Mesenchymal stem cell (in vitro differentiated cells and primary cell): ENCODE measurements at regions not wholly inside any gene's neighbourhood (a gene's known extent, or its start where the extent isn't known, plus 50 kb on each side); places are given as distances from the start of the nearest gene placed in this dataset.
"Not testable (repeated sequence)": the region's sequence is repeated elsewhere in the genome, so short reads cannot be mapped to it uniquely, and the experiment has no call there.

Experiments used
- DNase-seq: peaks from one replicate; pipeline ENCODE4 v3.0.0-alpha.2; 2013
- H2AFZ ChIP-seq: one replicate; pipeline ENCODE4 v1.6.1; 2013; ENCODE audit warnings: low read depth, mild to moderate bottlenecking, control low read depth, inconsistent platforms, low read length, moderate library complexity
- H2AK5ac ChIP-seq: 2 replicates; pipeline ENCODE4 v1.6.1; 2013; ENCODE audit warnings: low read length, moderate library complexity, mild to moderate bottlenecking, inconsistent platforms; ENCODE audit not compliant: severe bottlenecking
- H2BK120ac ChIP-seq: one replicate; pipeline ENCODE4 v1.6.1; 2013; ENCODE audit warnings: low read depth, mild to moderate bottlenecking, inconsistent platforms, low read length, moderate library complexity
- H2BK12ac ChIP-seq, 2 experiments: one replicate each; pipeline ENCODE4 v1.6.1; 2013; ENCODE audit warnings: inconsistent platforms in 2 of 2, low read length in 2 of 2, mild to moderate bottlenecking in 2 of 2, moderate library complexity in 2 of 2, control low read depth in 1 of 2
- H2BK15ac ChIP-seq: one replicate; pipeline ENCODE4 v1.6.1; 2013; ENCODE audit warnings: mild to moderate bottlenecking, low read depth, inconsistent platforms; ENCODE audit not compliant: poor library complexity, severe bottlenecking
- H2BK5ac ChIP-seq: 2 replicates; pipeline ENCODE4 v1.6.1; 2013; ENCODE audit warnings: low read depth, mild to moderate bottlenecking, low read length, control low read depth, inconsistent platforms; ENCODE audit not compliant: poor library complexity, severe bottlenecking
- H3K14ac ChIP-seq, 2 experiments: one replicate each; pipeline ENCODE4 v1.6.1; 2013; ENCODE audit warnings: inconsistent platforms in 2 of 2, low read length in 2 of 2, control low read depth in 1 of 2, mild to moderate bottlenecking in 1 of 2, moderate library complexity in 1 of 2
- H3K18ac ChIP-seq, 2 experiments: one replicate each; pipeline ENCODE4 v1.6.1; 2013; ENCODE audit warnings: inconsistent platforms in 2 of 2, low read length in 2 of 2, control low read depth in 1 of 2, low read depth in 1 of 2, mild to moderate bottlenecking in 1 of 2
- H3K23ac ChIP-seq, 2 experiments: one replicate each; pipeline ENCODE4 v1.6.1; 2013; ENCODE audit warnings: inconsistent platforms in 2 of 2, low read length in 2 of 2, mild to moderate bottlenecking in 2 of 2, moderate library complexity in 2 of 2, control low read depth in 1 of 2
- H3K27ac ChIP-seq: 2 replicates; pipeline ENCODE4 v1.5.1; 2013; ENCODE audit warnings: mild to moderate bottlenecking, moderate library complexity, low read length, control low read depth, inconsistent platforms; ENCODE audit not compliant: poor library complexity, severe bottlenecking
- H3K27me3 ChIP-seq, 2 experiments: 2 replicates each; pipeline versions ENCODE4 v1.6.1 to v1.7.0; 2013; ENCODE audit warnings: low read length in 2 of 2, mild to moderate bottlenecking in 2 of 2, moderate library complexity in 2 of 2, control low read depth in 1 of 2, inconsistent platforms in 1 of 2; ENCODE audit not compliant: control insufficient read depth in 1 of 2, insufficient read depth in 1 of 2
- H3K36me3 ChIP-seq, 2 experiments: 2 replicates each; pipeline versions ENCODE4 v1.6.1 to v1.7.0; 2013; ENCODE audit warnings: low read length in 2 of 2, control low read depth in 1 of 2, inconsistent platforms in 1 of 2, low read depth in 1 of 2, mild to moderate bottlenecking in 1 of 2; ENCODE audit not compliant: insufficient read depth in 2 of 2, control insufficient read depth in 1 of 2
- H3K4ac ChIP-seq, 2 experiments: one replicate each; pipeline ENCODE4 v1.6.1; 2013; ENCODE audit warnings: inconsistent platforms in 2 of 2, low read length in 2 of 2, mild to moderate bottlenecking in 2 of 2, moderate library complexity in 2 of 2, control low read depth in 1 of 2, low read depth in 1 of 2
- H3K4me1 ChIP-seq: 2 replicates; pipeline ENCODE4 v1.6.1; 2013; ENCODE audit warnings: low read depth, low read length, control low read depth; ENCODE audit not compliant: control insufficient read depth, insufficient read depth
- H3K4me2 ChIP-seq: 2 replicates; pipeline ENCODE4 v1.6.1; 2013; ENCODE audit warnings: low read length, mild to moderate bottlenecking, inconsistent platforms; ENCODE audit not compliant: poor library complexity, severe bottlenecking
- H3K4me3 ChIP-seq, 2 experiments: 2 replicates each; pipeline versions ENCODE4 v1.5.1 to v1.7.0; 2013; ENCODE audit warnings: low read length in 2 of 2, mild to moderate bottlenecking in 2 of 2, control low read depth in 1 of 2, low read depth in 1 of 2; ENCODE audit not compliant: insufficient read depth in 1 of 2
- H3K79me1 ChIP-seq: replicated peaks from 2 replicates; pipeline ENCODE4 v1.6.1; 2013; ENCODE audit warnings: mild to moderate bottlenecking, control low read depth, low read length, inconsistent platforms; ENCODE audit not compliant: poor library complexity, severe bottlenecking
- H3K9ac ChIP-seq: 2 replicates; pipeline ENCODE4 v1.7.0; 2013; ENCODE audit warnings: mild to moderate bottlenecking, low read length, moderate library complexity
- H3K9me3 ChIP-seq: 2 replicates; pipeline ENCODE4 v1.7.0; 2013; ENCODE audit warnings: mild to moderate bottlenecking, low read length; ENCODE audit not compliant: control insufficient read depth
- H4K8ac ChIP-seq: one replicate; pipeline ENCODE4 v1.6.1; 2013; ENCODE audit warnings: inconsistent platforms, mild to moderate bottlenecking, low read length, moderate library complexity
- H4K91ac ChIP-seq: one replicate; pipeline ENCODE4 v1.6.1; 2013; ENCODE audit warnings: mild to moderate bottlenecking, low read length, inconsistent platforms
- WGBS: methylation state at CpG from one replicate; pipeline ENCODE4 v1.1.7; 2013; ENCODE audit warnings: mixed read lengths; 5-methylcytosine and 5-hydroxymethylcytosine counted together

DNA sequence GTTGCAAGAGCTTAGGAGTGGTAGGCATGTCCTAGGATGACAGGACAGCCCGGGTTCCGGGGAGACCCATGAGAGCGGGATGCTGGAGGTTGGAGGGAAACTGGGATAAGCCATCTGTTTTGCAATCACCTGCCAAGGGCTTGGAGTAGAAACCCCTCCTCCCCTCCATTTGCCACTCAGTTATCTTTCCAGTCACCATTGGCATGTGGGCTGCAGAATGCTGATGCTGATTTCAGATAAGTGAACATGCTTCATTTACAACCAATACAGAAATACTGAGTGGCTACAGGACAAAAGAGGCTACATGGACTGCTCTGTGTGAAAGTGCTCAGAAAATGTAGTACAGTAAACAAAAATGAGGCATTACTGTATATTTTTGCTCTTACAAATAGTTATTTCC is 93.4 kb upstream of the KIF2A start:
- no peak for DNase-seq
- peaks cover 7% of the 10 kb centered on the region for H3K9me3 ChIP-seq
- H2AK5ac ChIP-seq, result no peak overlapping the region
- no peak overlapping the region for H3K23ac ChIP-seq
- no peak overlapping the region for H3K18ac ChIP-seq
- no peaks in the 10 kb centered on the region for H3K36me3 ChIP-seq
- H4K91ac ChIP-seq, result no peak overlapping the region
- peaks cover 3 to 18% of the 10 kb centered on the region in 2 experiments for H3K27me3 ChIP-seq
- no peak overlapping the region for H3K4me2 ChIP-seq
- H4K8ac ChIP-seq, result no peak overlapping the region
- no peak overlapping the region for H2BK5ac ChIP-seq
- H2BK12ac ChIP-seq, result no peak overlapping the region
- H2BK15ac ChIP-seq, result no peak overlapping the region
- no peak overlapping the region for H3K4me3 ChIP-seq
- H3K4me1 ChIP-seq, result no peaks in the 10 kb centered on the region
- H2AFZ ChIP-seq, result no peak overlapping the region
- H3K14ac ChIP-seq, result no peak overlapping the region
- H3K79me1 ChIP-seq, result no peaks in the 10 kb centered on the region
- H3K9ac ChIP-seq, result no peak overlapping the region
- H2BK120ac ChIP-seq, result no peak overlapping the region
- WGBS, result 97% methylated on average over 3 of the region's 3 CpGs
- H3K4ac ChIP-seq, result no peak overlapping the region
- H3K27ac ChIP-seq, result no peak overlapping the region

DNA sequence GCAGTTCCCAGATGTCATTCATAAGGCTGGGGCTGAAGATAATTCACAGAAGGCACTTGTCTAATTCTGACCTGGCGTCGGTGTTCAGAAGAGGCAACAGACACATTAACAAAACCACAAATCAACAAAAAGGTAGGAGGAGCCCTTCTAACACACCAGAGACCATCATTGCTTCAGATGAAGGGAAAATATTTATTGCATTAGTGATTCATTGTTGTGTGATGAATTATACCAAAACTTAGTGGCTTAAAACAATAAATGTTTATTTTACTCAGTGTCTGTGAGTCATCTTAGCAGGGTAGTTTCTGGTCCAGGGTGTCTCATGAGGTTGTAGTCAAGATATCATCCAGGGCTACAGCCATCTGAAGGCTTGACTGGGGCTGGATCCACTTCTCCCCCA is 91.3 kb upstream of the KIF2A start:
- Histone ChIP-seq H3K18ac (no peak overlapping the region), H2AFZ (no peak overlapping the region), H3K79me1 (no peaks in the 10 kb centered on the region), H3K9me3 (peaks cover 7% of the 10 kb centered on the region), H2BK120ac (no peak overlapping the region), H3K4ac (no peak overlapping the region), H4K91ac (no peak overlapping the region), H3K27ac (no peak overlapping the region), H3K4me2 (no peak overlapping the region), H2BK15ac (no peak overlapping the region), H3K9ac (no peak overlapping the region), H3K14ac (no peak overlapping the region), H2AK5ac (no peak overlapping the region), H4K8ac (no peak overlapping the region), H3K36me3 (no peaks in the 10 kb centered on the region), H3K27me3 (peaks cover 3 to 12% of the 10 kb centered on the region in 2 experiments), H3K23ac (no peak overlapping the region), H3K4me1 (no peaks in the 10 kb centered on the region), H2BK12ac (no peak overlapping the region), H2BK5ac (no peak overlapping the region), H3K4me3 (no peak overlapping the region)
- no peak for DNase-seq
- WGBS, result no CpG with 5 or more reads among the region's 2 CpGs

DNA sequence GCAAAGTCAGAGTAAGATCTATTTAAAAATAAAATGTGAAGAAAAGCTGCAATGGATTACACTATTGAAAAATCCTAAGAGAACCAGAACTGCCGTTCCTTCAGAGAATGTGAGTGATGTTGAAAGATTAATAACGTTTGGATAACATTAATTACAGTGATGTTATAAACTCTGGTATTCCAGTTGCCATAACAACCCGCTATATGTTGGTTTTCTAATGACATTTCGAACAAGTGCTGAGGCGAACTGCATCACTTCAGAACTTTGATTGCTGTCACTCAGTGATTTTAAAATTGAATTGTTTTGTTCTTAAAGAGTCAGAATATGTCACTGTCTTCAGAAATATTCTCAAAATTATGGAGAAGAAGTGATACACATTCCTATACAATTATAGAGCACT is 89.4 kb upstream of the KIF2A start:
- not testable (repeated sequence) for DNase-seq, H3K9me3 ChIP-seq, H3K4me2 ChIP-seq, H3K4me1 ChIP-seq, H3K14ac ChIP-seq, H3K27ac ChIP-seq, H3K4me3 ChIP-seq, H3K18ac ChIP-seq, H2BK15ac ChIP-seq, H2BK12ac ChIP-seq, H2AK5ac ChIP-seq, H3K4ac ChIP-seq, H3K79me1 ChIP-seq, H4K91ac ChIP-seq, H3K9ac ChIP-seq, H2BK120ac ChIP-seq, H2AFZ ChIP-seq, H2BK5ac ChIP-seq, H3K36me3 ChIP-seq, H3K27me3 ChIP-seq, H3K23ac ChIP-seq, H4K8ac ChIP-seq
- WGBS, result no CpG with 5 or more reads among the region's 5 CpGs

DNA sequence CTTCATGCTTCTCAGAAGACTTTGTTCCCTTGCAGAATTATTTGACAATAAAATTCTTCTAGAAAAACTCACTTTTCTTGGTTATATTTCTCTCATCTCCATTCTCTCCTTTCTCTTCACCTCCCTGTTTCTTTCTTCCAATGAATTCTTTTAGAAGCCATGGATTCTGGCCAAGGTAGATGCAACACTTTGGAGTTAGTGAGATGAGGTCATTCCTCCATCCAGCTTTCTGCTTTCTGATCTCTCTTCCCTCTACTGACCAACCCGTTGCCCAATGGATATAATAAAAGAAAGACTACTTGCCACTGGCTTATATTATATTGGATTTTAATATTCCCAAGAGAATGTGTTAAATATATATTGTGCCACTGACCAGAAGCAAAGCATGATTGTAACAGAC is 88.9 kb upstream of the KIF2A start:
- not testable (repeated sequence) for H4K91ac ChIP-seq, H3K36me3 ChIP-seq, DNase-seq, H4K8ac ChIP-seq, H3K23ac ChIP-seq, H2AFZ ChIP-seq, H3K27me3 ChIP-seq, H3K4me3 ChIP-seq, H3K18ac ChIP-seq, H3K14ac ChIP-seq, H3K4ac ChIP-seq, H3K9ac ChIP-seq, H3K4me2 ChIP-seq, H2BK15ac ChIP-seq, H3K79me1 ChIP-seq, H2AK5ac ChIP-seq, H2BK120ac ChIP-seq, H2BK12ac ChIP-seq, H3K9me3 ChIP-seq, H3K27ac ChIP-seq, H3K4me1 ChIP-seq, H2BK5ac ChIP-seq
- no CpG with 5 or more reads among the region's 1 CpG for WGBS
